ENCODE measurements at regions not wholly inside any gene's neighbourhood (a gene's known extent, or its start where the extent isn't known, plus 50 kb on each side); places are given as distances from the start of the nearest gene placed in this dataset.

- Mint-ChIP-seq H3K4me1 (no peaks in the 10 kb centered on the region), H3K9me3 (peaks cover 25% of the 10 kb centered on the region), H3K4me3 (no peak overlapping the region), H3K36me3 (no peaks in the 10 kb centered on the region), H3K27me3 (ENCODE audit: low read depth) (no peaks in the 10 kb centered on the region), H3K27ac (no peak overlapping the region)
- no peak for TF ChIP-seq CTCF (IDR thresholded peaks at IDR 0.05; ENCODE audit: unreplicated experiment)
- DNase-seq (ENCODE audit: low spot score in 2 of 2, unreplicated experiment in 2 of 2): no peak
Observed at GRCh38 chr5:44881266-44881665, 72.5 kb downstream of the MRPS30 start.

GRCh38 chr5:44884036-44884435, 75.3 kb downstream of the MRPS30 start:
- TF ChIP-seq CTCF (IDR thresholded peaks at IDR 0.05; ENCODE audit: unreplicated experiment): no peak
- no peak for DNase-seq (ENCODE audit: low spot score in 2 of 2, unreplicated experiment in 2 of 2)
- H3K4me3 Mint-ChIP-seq: no peak overlapping the region
- no peaks in the 10 kb centered on the region for H3K36me3 Mint-ChIP-seq
- peaks cover 12% of the 10 kb centered on the region for H3K9me3 Mint-ChIP-seq
- no peaks in the 10 kb centered on the region for H3K27me3 Mint-ChIP-seq (ENCODE audit: low read depth)
- no peaks in the 10 kb centered on the region for H3K4me1 Mint-ChIP-seq
- H3K27ac Mint-ChIP-seq: no peak overlapping the region

- Mint-ChIP-seq H3K36me3 (no peaks in the 10 kb centered on the region), H3K4me3 (no peak overlapping the region), H3K27me3 (ENCODE audit: low read depth) (no peaks in the 10 kb centered on the region), H3K9me3 (peaks cover 8% of the 10 kb centered on the region), H3K4me1 (no peaks in the 10 kb centered on the region), H3K27ac (no peak overlapping the region)
- DNase-seq (ENCODE audit: low spot score in 2 of 2, unreplicated experiment in 2 of 2): no peak
- TF ChIP-seq CTCF (IDR thresholded peaks at IDR 0.05; ENCODE audit: unreplicated experiment): no peak
Observed at GRCh38 chr5:44885903-44886302, 77.2 kb downstream of the MRPS30 start.

GRCh38 chr5:44887722-44888121, 79.0 kb downstream of the MRPS30 start:
- no peaks in the 10 kb centered on the region for H3K36me3 Mint-ChIP-seq
- H3K4me1 Mint-ChIP-seq: no peaks in the 10 kb centered on the region
- TF ChIP-seq CTCF (IDR thresholded peaks at IDR 0.05; ENCODE audit: unreplicated experiment): no peak
- no peak overlapping the region for H3K4me3 Mint-ChIP-seq
- H3K27ac Mint-ChIP-seq: no peak overlapping the region
- H3K27me3 Mint-ChIP-seq (ENCODE audit: low read depth): no peaks in the 10 kb centered on the region
- DNase-seq (ENCODE audit: low spot score in 2 of 2, unreplicated experiment in 2 of 2): no peak
- peaks cover 15% of the 10 kb centered on the region for H3K9me3 Mint-ChIP-seq

- Mint-ChIP-seq H3K27me3 (ENCODE audit: low read depth) (no peaks in the 10 kb centered on the region), H3K36me3 (no peaks in the 10 kb centered on the region), H3K4me3 (no peak overlapping the region), H3K4me1 (no peaks in the 10 kb centered on the region), H3K27ac (no peak overlapping the region), H3K9me3 (peaks cover 15% of the 10 kb centered on the region)
- DNase-seq (ENCODE audit: low spot score in 2 of 2, unreplicated experiment in 2 of 2): no peak
- TF ChIP-seq CTCF (IDR thresholded peaks at IDR 0.05; ENCODE audit: unreplicated experiment): no peak
Observed at GRCh38 chr5:44888435-44888834, 79.7 kb downstream of the MRPS30 start.

- no peak overlapping the region for H3K27ac Mint-ChIP-seq
- no peaks in the 10 kb centered on the region for H3K4me1 Mint-ChIP-seq
- H3K9me3 Mint-ChIP-seq: peaks cover 21% of the 10 kb centered on the region
- TF ChIP-seq CTCF (IDR thresholded peaks at IDR 0.05; ENCODE audit: unreplicated experiment): no peak
- H3K4me3 Mint-ChIP-seq: no peak overlapping the region
- H3K27me3 Mint-ChIP-seq (ENCODE audit: low read depth): no peaks in the 10 kb centered on the region
- no peaks in the 10 kb centered on the region for H3K36me3 Mint-ChIP-seq
- no peak for DNase-seq (ENCODE audit: low spot score in 2 of 2, unreplicated experiment in 2 of 2)
Observed at GRCh38 chr5:44891116-44891515, 82.4 kb downstream of the MRPS30 start.
